HEK293 (cell line): ENCODE measurements at regions not wholly inside any gene's neighbourhood (a gene's known extent, or its start where the extent isn't known, plus 50 kb on each side); places are given as distances from the start of the nearest gene placed in this dataset.

ENCODE experiments used
- CTCF ChIA-PET: fragments of 350-600 bp; formaldehyde crosslinking; extraction: SDS; loops from one replicate; lab custom pipeline; 2021; ENCODE audit warnings: antibody characterized with exemption; lab: Yijun Ruan, JAX
- POLR2A ChIA-PET: fragments of 300-600 bp; formaldehyde crosslinking; extraction: SDS; loops from one replicate; lab custom pipeline; 2020; ENCODE audit warnings: antibody characterized with exemption, inconsistent platforms; lab: Yijun Ruan, JAX
- H3K27ac ChIP-seq: fragments of 200-500 bp; sonication (Bioruptor generic); 2 replicates; pipeline ENCODE4 v1.5.1; 2014; ENCODE audit warnings: low read depth, low read length, control low read depth, inconsistent platforms; ENCODE audit errors: extremely low read depth
- H3K36me3 ChIP-seq, 2 experiments: fragments of 200-500 bp in 1 of 2; sonication (Bioruptor generic) in 1 of 2; 1 replicate in 1 of 2; 2 replicates in 1 of 2; pipeline ENCODE4 v1.5.1; 2014 to 2017; ENCODE audit warnings: inconsistent platforms in 2 of 2, low read length in 2 of 2; ENCODE audit not compliant: control insufficient read depth in 2 of 2, insufficient read depth in 1 of 2
- H3K4me1 ChIP-seq: fragments of 200-500 bp; sonication (Bioruptor generic); 2 replicates; pipeline ENCODE4 v1.5.1; 2014; ENCODE audit warnings: mild to moderate bottlenecking, low read length, inconsistent platforms; ENCODE audit not compliant: control insufficient read depth, insufficient read depth
- H3K4me3 ChIP-seq: 2 replicates; pipeline ENCODE4 v1.5.1; 2011; ENCODE audit warnings: low read depth, mild to moderate bottlenecking, control low read depth, low read length, moderate library complexity
- H3K9me3 ChIP-seq: fragments of 200-500 bp; sonication (Bioruptor generic); 2 replicates; pipeline ENCODE4 v1.5.1; 2014; ENCODE audit warnings: low read depth, low read length, inconsistent platforms; ENCODE audit not compliant: control insufficient read depth, insufficient read depth
- AEBP2 ChIP-seq: fragments of 450-650 bp; formaldehyde crosslinking; IDR thresholded peaks from 2 replicates; pipeline ENCODE4 v1.5.1; 2016; ENCODE audit warnings: missing biosample characterization, missing genetic modification characterization, borderline replicate concordance
- BCL6B ChIP-seq: fragments of 450-650 bp; formaldehyde crosslinking; IDR thresholded peaks from 2 replicates; pipeline ENCODE4 v1.5.1; 2017; ENCODE audit warnings: missing biosample characterization, missing genetic modification characterization
- FEZF1 ChIP-seq: fragments of 450-650 bp; formaldehyde crosslinking; IDR thresholded peaks from 2 replicates; pipeline ENCODE4 v1.5.1; 2016; ENCODE audit warnings: missing biosample characterization, missing genetic modification characterization
- GLIS2 ChIP-seq: fragments of 450-650 bp; formaldehyde crosslinking; IDR thresholded peaks from 2 replicates; pipeline ENCODE4 v1.5.1; 2016; ENCODE audit warnings: missing biosample characterization, missing genetic modification characterization
- PBX3 ChIP-seq: sonication (generic); formaldehyde crosslinking; IDR thresholded peaks from 2 replicates; pipeline ENCODE4 v1.8.1; 2022; ENCODE audit warnings: mild to moderate bottlenecking, moderate library complexity, missing genetic modification reagents
- PRDM1 ChIP-seq: fragments of 450-650 bp; formaldehyde crosslinking; IDR thresholded peaks from 2 replicates; pipeline ENCODE4; 2016; ENCODE audit warnings: missing biosample characterization, missing genetic modification characterization
- REST ChIP-seq: fragments of 450-650 bp; formaldehyde crosslinking; IDR thresholded peaks from 2 replicates; pipeline ENCODE4 v1.5.1; 2016; ENCODE audit warnings: missing biosample characterization, missing genetic modification characterization
- SCRT1 ChIP-seq: fragments of 450-650 bp; formaldehyde crosslinking; IDR thresholded peaks from 2 replicates; pipeline ENCODE4 v1.5.1; 2016; ENCODE audit warnings: missing biosample characterization, missing genetic modification characterization, borderline replicate concordance
- SP3 ChIP-seq: fragments of 450-650 bp; formaldehyde crosslinking; IDR thresholded peaks from 2 replicates; pipeline ENCODE4 v1.5.1; 2016; ENCODE audit warnings: missing biosample characterization, missing genetic modification characterization
- ZBTB17 ChIP-seq: fragments of 450-650 bp; formaldehyde crosslinking; IDR thresholded peaks from 2 replicates; pipeline ENCODE4 v1.5.1; 2016; ENCODE audit warnings: missing biosample characterization, missing genetic modification characterization
- ZBTB48 ChIP-seq: fragments of 450-650 bp; formaldehyde crosslinking; IDR thresholded peaks from 2 replicates; pipeline ENCODE4 v1.5.1; 2016; ENCODE audit warnings: missing biosample characterization, missing genetic modification characterization
- ZBTB6 ChIP-seq: fragments of 450-650 bp; formaldehyde crosslinking; IDR thresholded peaks from 2 replicates; pipeline ENCODE4 v1.5.1; 2017; ENCODE audit warnings: missing biosample characterization, missing genetic modification characterization
- ZNF146 ChIP-seq: fragments of 450-650 bp; formaldehyde crosslinking; IDR thresholded peaks from 2 replicates; pipeline ENCODE4 v1.5.1; 2016; ENCODE audit warnings: missing biosample characterization, missing genetic modification characterization
- ZNF174 ChIP-seq: fragments of 450-650 bp; formaldehyde crosslinking; IDR thresholded peaks from 2 replicates; pipeline ENCODE4 v1.5.0; 2017; ENCODE audit warnings: missing biosample characterization, mild to moderate bottlenecking, missing genetic modification characterization
- ZNF2 ChIP-seq: fragments of 450-650 bp; formaldehyde crosslinking; IDR thresholded peaks from 2 replicates; pipeline ENCODE4 v1.5.1; 2016; ENCODE audit warnings: missing biosample characterization, missing genetic modification characterization
- ZNF239 ChIP-seq: fragments of 450-650 bp; formaldehyde crosslinking; IDR thresholded peaks from 2 replicates; pipeline ENCODE4 v1.5.1; 2016; ENCODE audit warnings: missing biosample characterization, missing genetic modification characterization
- ZNF292 ChIP-seq: fragments of 450-650 bp; formaldehyde crosslinking; IDR thresholded peaks from 2 replicates; pipeline ENCODE4 v1.5.1; 2016; ENCODE audit warnings: low read depth, missing biosample characterization, missing genetic modification characterization, borderline replicate concordance
- ZNF311 ChIP-seq: fragments of 450-650 bp; formaldehyde crosslinking; IDR thresholded peaks from 2 replicates; pipeline ENCODE4 v1.5.1; 2017; ENCODE audit warnings: missing biosample characterization, missing genetic modification characterization, borderline replicate concordance
- ZNF555 ChIP-seq: fragments of 450-650 bp; formaldehyde crosslinking; conservative IDR thresholded peaks from 2 replicates; pipeline ENCODE4 v1.5.1; 2017; ENCODE audit warnings: missing biosample characterization, mild to moderate bottlenecking, missing genetic modification characterization, inconsistent platforms
- ZNF600 ChIP-seq: fragments of 450-650 bp; formaldehyde crosslinking; IDR thresholded peaks from 2 replicates; pipeline ENCODE4 v1.5.1; 2016; ENCODE audit warnings: missing biosample characterization, missing genetic modification characterization
- ZNF626 ChIP-seq: fragments of 450-650 bp; sonication (Bioruptor Pico); formaldehyde crosslinking; IDR thresholded peaks from 2 replicates; pipeline ENCODE4 v1.5.1; 2018; ENCODE audit warnings: missing biosample characterization, missing genetic modification characterization, inconsistent platforms
- ZNF654 ChIP-seq: fragments of 450-650 bp; formaldehyde crosslinking; IDR thresholded peaks from 2 replicates; pipeline ENCODE4 v1.5.1; 2016; ENCODE audit warnings: low read depth, missing biosample characterization, missing genetic modification characterization
- ZNF664 ChIP-seq: fragments of 450-650 bp; formaldehyde crosslinking; IDR thresholded peaks from 2 replicates; pipeline ENCODE4 v1.5.1; 2016; ENCODE audit warnings: missing biosample characterization, missing genetic modification characterization
- ZNF747 ChIP-seq: fragments of 450-650 bp; formaldehyde crosslinking; IDR thresholded peaks from 2 replicates; pipeline ENCODE4 v1.5.1; 2016; ENCODE audit warnings: missing biosample characterization, missing genetic modification characterization
- TF ChIP-seq, protein P1 (sequence below): fragments of 450-650 bp; formaldehyde crosslinking; IDR thresholded peaks from 2 replicates; pipeline ENCODE4 v1.5.1; 2016; ENCODE audit warnings: missing biosample characterization, missing genetic modification characterization

- TF ChIP-seq ZNF311 (tag by site-specific recombination) (no peak), ZBTB48 (tag by site-specific recombination) (no peak), AEBP2 (tag by site-specific recombination) (no peak)
- ChIA-PET CTCF (no interaction called here), POLR2A (no interaction called here)
- Histone ChIP-seq H3K36me3 (no peaks in the 10 kb centered on the region), H3K4me1 (no peaks in the 10 kb centered on the region), H3K27ac (no peak overlapping the region), H3K9me3 (no peaks in the 10 kb centered on the region), H3K4me3 (no peak overlapping the region)
Measured at GRCh38 chr9:99736291-99736690, 85.4 kb upstream of the NR4A3 start.

DNA sequence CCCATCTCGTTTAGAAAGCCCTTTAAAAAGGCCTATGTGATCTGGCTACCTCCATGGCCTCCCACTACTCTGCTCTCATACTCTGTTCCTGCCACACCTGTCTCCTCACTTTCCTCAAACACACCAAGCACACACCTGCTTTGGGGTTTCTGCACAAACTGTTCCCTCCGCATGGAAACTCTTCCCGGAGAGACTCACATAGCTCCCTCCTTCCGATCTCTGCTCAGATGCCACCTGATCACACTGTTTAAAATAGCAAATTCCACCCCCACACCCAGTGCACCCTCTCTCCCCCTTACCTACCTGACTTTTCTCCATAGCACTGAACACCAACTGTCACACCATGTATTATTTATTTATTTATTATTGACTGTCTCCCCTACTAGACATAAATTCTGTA is 84.0 kb upstream of the NR4A3 start:
- no peaks in the 10 kb centered on the region for H3K36me3 ChIP-seq
- no peak for TF ChIP-seq ZNF600 (tag by site-specific recombination)
- TF ChIP-seq SP3 (tag by site-specific recombination) = no peak
- TF ChIP-seq ZNF555 = no peak
- TF ChIP-seq PRDM1 (tag by site-specific recombination) = no peak
- no peak for TF ChIP-seq ZNF239
- no peak for TF ChIP-seq ZNF654
- no peak for TF ChIP-seq FEZF1 (tag by site-specific recombination)
- no peak for TF ChIP-seq ZNF174
- TF ChIP-seq GLIS2 (tag by site-specific recombination) = no peak
- TF ChIP-seq ZNF664 (tag by site-specific recombination) = no peak
- no peak for TF ChIP-seq PBX3 (CRISPR knock-in tag)
- TF ChIP-seq, protein P1, sequence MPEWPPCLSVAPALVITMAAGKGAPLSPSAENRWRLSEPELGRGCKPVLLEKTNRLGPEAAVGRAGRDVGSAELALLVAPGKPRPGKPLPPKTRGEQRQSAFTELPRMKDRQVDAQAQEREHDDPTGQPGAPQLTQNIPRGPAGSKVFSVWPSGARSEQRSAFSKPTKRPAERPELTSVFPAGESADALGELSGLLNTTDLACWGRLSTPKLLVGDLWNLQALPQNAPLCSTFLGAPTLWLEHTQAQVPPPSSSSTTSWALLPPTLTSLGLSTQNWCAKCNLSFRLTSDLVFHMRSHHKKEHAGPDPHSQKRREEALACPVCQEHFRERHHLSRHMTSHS (tag by site-specific recombination) = no peak
- TF ChIP-seq, all 188 proteins: peak for 0
- no peaks in the 10 kb centered on the region for H3K9me3 ChIP-seq
- ChIA-PET CTCF (no interaction called here), POLR2A (no interaction called here)
- H3K4me1 ChIP-seq = no peaks in the 10 kb centered on the region
- H3K4me3 ChIP-seq = no peak overlapping the region
- H3K27ac ChIP-seq = no peak overlapping the region

- POLR2A ChIA-PET = no interaction called here
- TF ChIP-seq REST (tag by site-specific recombination) = no peak
- no peak for TF ChIP-seq ZBTB17 (tag by site-specific recombination)
- TF ChIP-seq ZBTB6 (tag by site-specific recombination) = no peak
- no peak for TF ChIP-seq BCL6B
- TF ChIP-seq ZNF2 = no peak
- TF ChIP-seq ZNF146 = no peak
- no peak for TF ChIP-seq ZNF747
- no peak for TF ChIP-seq ZNF626 (tag by site-specific recombination)
- TF ChIP-seq ZNF292 (tag by site-specific recombination) = no peak
- TF ChIP-seq SCRT1 (tag by site-specific recombination) = no peak
- CTCF ChIA-PET = no interaction called here
- H3K9me3 ChIP-seq = no peaks in the 10 kb centered on the region
- no peaks in the 10 kb centered on the region for H3K36me3 ChIP-seq
- no peak overlapping the region for H3K4me3 ChIP-seq
- H3K4me1 ChIP-seq = no peaks in the 10 kb centered on the region
- no peak overlapping the region for H3K27ac ChIP-seq
Measured at GRCh38 chr9:99743006-99743405, 78.7 kb upstream of the NR4A3 start.
